NCI-H1694 (cell line): ENCODE measurements at regions not wholly inside any gene's neighbourhood (a gene's known extent, or its start where the extent isn't known, plus 50 kb on each side); places are given as distances from the start of the nearest gene placed in this dataset.

ENCODE experiments used
- DNase-seq: peaks from one replicate; lab custom pipeline; 2025; lab: John Stamatoyannopoulos, UW

DNA sequence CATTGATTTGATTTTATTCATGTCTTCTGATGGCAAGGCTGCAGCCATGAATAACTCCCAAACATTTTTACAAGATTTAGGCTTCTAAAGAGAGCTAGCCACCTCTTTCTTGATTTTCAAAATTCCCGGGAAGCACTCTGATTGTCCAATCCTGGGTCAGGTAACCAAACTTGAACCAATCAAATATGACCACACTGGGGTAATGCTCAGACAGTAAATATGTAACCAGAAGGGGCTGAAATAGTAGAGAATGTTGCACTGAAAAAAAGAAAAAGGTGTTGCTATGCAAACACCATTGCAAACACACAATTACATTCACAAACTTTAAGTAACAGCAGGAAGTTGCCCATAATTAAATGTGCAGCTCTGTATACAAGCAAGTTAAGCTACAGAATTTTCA, 112.9 kb upstream of the IQCM start:
- no peak for DNase-seq

DNA sequence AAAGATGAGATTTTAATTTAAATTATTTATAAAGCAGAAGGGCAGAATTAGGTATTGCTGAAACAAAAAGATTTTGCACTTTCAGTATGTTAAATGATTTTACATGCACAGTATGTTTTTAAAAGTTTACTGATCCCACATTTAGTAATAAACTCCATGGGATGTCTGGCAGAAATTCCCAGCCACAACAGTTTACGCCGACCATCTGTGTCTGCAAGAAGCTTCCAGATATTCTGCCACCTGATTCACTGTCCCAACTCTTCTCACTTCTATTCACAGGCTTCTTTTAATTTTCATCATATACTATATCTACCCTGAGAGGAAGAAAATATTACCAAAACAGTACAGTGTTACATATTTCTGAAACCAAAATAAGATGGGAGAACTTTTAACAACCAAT, 115.8 kb upstream of the IQCM start:
- DNase-seq = no peak

DNA sequence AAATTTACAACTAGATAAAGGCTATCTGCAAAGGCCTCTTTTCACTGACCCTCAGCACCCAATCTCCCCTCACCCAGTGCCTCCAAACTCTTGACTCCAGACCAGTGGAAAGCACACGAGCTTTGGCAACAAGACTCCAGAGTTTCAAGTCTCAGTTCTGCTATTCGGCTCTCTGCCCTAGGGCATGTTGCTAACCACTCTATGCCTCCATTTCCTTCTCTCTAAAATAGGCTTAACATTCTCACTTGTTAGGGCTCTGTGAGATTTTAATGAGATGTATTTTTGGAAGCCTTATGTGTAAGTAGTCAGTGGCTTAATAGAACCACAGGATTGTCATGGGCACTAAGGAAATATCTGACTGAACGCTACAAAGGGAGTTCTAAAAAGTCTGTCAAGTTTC, 116.5 kb upstream of the IQCM start:
- DNase-seq = no peak

GRCh38 chr4:149933120-149933519, 117.5 kb upstream of the IQCM start:
- DNase-seq = no peak

DNA sequence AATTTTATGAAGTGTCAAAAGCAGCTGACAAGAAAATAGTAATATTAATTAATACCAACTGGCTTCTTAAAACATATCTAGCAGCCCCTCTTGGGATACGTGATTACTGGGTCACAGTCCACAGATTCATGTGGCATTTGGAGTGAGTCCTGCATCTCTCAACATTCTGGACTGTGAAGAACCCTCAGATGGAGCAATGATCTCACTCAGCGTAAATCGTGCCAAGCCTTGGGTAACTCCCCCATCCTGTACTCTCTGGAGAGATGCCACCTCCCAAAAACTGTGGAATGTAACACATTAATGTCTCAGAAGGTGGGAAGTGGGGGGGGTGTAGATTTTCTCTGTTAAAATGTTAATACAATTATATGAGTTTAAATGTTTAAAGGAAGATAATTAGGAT, 118.2 kb upstream of the IQCM start:
- no peak for DNase-seq

DNA sequence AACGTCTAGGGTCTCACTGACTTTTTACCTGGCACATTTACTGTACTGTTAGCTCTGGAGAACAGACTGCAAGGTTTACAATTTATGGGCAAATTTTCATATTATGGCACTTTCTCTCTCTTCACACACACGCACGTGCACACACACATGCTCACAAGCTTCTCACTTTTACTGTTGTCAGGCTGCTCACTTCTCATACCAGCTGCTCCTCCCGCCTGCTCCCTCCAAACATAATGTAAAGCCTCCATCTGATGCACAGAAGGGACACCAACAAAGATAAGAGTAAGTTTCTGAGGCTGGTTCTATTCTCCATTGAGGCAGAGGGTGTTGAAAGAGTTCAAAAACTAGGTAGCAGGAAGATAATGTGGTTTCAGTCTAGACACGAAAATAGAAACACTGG, 128.9 kb upstream of the DCLK2 start:
- DNase-seq = no peak

DNA sequence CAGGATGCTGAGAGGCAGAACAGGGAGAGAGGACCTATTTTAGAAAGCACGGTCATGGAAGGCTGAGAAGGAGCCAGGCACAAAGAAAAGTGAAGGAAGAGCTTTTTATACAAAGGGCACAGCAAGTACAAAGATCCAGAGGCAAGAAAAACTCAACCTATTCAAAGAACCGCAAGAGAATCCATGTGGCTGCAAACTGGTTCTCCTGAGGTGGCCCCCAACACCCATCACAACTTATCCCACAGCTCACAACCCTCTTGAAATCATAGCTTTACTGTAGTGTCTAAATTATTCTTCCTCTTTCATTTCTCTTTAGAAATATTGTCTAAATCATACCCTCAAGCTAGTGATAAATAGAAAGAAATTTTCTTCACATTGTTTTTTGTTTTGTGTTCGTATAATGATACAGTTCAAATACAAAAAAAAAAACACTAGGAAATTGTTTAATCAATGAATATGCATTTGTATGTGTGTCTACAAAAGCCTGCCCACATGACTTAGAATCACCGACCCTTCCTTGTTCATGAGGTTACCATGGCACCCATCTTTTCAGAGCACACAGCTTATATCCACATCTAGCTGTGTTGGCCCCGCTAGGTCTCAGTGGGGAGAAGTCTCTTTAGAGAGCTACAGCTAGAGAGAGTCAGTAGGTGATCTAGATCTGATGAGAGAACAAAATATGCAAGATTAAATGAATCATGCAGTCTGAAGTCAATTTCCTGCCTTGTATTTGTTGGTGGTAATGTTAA, 126.9 kb upstream of the DCLK2 start:
- no peak for DNase-seq

DNA sequence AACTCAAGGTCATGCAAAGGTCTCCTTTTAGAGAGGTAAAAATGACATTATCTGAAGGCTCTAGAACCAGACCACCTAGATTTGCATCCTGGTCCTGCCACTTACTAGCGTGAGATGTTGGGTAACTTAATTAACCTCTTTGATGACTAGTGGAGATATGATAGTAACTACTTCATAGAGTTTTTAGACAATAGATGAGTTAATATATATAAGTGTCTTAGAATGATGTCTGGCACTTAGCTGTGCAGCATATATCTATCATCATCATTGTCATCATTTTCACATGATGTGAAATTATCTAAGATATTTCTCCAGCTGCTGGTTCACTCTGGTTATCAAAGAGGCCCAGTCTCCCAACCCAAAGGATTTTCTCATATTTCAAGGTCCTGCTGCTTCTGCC, 126.1 kb upstream of the DCLK2 start:
- no peak for DNase-seq

DNA sequence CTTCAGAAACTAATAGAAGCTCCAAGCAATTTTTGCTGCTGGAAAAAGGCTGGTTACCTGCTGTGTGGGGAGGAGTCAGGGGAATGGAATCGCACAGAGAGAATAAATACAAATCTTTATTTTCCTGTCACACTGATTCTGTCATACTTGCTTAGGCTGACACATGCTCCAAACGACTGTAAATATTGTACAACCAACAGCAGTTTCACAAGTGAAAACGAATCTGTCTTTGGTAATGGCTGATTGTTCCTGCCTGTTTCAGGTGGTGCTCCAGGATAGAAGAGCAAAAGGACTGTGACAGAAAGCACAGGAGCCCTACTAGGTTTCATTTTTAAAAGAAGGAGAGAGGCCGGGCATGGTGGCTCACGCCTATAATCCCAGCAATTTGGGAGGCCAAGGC, 125.5 kb upstream of the DCLK2 start:
- no peak for DNase-seq

- no peak for DNase-seq
Measured at GRCh38 chr4:149955780-149956390, 122.4 kb upstream of the DCLK2 start.

GRCh38 chr4:149956678-149957077, 121.6 kb upstream of the DCLK2 start:
- DNase-seq = no peak

DNA sequence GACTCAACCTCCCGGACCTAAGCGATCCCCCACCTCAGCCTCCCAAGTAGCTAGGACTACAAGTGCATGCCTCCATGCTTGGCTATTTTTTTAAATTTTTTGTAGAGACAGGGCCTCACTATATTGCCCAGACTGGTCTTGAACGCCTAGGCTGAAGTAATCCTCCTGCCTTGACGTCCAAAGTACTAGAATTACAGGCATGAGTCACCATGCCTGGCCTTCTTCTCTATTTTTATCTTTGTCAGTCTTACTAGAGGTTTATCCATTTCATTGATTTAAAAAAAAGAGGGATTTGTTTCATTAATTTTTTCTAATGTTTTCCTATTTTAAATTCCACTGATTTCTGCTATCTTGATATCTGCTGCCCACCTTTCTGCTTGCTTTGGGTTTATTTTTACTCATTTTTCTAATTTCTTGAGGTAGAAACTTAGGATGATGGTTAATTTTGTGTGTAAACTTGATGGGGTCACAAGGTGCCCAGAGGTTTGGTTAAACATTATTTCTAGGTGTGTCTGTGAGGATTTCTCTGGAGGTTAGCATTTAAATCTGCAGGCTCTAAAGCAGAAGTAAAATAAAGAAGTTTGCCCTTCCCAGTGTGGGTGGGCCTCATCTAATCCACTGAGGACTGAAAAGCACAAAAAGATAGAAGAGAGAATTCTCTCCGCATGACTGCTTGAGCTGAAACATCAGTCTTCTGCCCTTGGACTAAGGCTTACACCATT, 116.2 kb upstream of the DCLK2 start:
- DNase-seq = no peak

DNA sequence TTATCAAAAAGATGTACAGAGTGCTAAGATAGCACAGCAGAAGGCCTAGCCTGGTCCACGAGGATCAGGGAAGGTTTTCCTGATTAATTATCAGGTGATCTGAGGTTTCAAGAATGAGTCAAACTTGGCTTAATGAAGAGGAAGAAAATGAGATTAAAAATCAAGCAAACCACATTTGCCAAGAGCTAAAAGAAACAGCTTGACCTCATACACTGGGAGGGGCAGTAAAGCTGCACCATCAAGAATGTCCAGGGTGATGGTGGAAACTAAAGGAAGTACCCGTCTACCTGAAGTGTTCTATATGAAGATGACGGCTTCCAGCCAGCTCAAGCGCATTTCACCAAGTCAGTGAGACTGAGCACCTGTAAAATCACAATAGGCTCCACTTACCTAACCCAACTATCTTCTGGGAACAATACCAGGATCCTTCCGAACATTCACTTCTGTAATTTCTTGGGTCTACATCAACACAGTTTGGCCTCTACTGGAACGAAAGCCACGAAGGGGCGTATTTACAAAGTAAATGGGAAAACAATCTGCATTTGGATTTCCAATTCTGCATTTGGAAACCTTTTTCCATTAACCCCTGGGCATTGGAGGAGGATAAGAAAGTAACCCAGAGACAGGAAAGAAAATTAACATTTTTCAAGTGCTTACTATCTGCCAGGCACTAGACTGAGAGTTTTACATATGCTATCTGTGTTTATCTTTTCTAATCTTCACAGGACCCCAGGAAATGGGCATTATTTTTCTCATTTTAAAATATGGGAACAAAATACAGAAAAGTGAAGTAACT, 114.0 kb upstream of the DCLK2 start:
- no peak for DNase-seq

GRCh38 chr4:149965206-149965605, 113.0 kb upstream of the DCLK2 start:
- DNase-seq = no peak

- DNase-seq = no peak
Measured at GRCh38 chr4:149972407-149972806, 105.8 kb upstream of the DCLK2 start.

DNA sequence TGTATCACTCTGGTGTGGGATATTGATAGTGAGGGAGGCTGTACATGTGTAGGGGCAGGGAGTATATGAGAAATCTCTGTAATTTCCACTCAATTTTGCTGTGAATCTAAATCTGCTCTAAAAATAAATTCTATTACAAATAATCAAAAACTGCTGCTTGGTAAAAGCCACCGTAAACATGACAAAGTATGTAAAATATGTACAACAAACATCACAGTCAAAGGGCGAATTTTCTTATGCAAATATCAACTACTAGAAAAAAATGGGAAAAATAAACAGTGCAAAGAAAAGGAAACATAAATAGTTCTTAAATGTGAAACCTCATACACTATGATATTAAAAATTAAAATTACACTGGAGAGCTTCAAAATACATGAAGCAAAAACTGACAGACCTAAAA, 105.1 kb upstream of the DCLK2 start:
- DNase-seq = no peak

- DNase-seq = no peak
Measured at GRCh38 chr4:149975172-149975571, 103.1 kb upstream of the DCLK2 start.

- no peak for DNase-seq
Measured at GRCh38 chr4:149980121-149980682, 98.0 kb upstream of the DCLK2 start.

- DNase-seq = peak; percentile 39
Measured at GRCh38 chr4:149980941-149981340, 97.3 kb upstream of the DCLK2 start.

DNA sequence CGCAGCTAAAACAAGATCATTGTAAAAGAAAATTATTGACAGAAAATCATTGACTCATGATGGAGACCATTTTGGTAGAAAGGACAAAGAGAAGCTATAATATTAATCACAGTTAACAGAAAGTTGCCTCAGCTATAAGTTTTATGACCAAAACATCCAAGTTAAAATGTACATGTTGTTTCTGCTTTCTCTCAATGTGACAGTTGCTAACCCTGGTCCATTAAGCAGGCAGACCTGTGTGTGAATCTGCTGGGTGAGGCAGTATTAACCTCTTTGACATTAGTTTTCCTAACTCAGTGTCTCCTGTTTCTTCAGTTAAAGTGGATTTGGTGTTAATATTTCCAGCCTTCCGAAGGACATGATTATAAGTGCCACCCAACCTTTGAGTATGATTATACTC, 94.8 kb upstream of the DCLK2 start:
- DNase-seq = no peak

DNA sequence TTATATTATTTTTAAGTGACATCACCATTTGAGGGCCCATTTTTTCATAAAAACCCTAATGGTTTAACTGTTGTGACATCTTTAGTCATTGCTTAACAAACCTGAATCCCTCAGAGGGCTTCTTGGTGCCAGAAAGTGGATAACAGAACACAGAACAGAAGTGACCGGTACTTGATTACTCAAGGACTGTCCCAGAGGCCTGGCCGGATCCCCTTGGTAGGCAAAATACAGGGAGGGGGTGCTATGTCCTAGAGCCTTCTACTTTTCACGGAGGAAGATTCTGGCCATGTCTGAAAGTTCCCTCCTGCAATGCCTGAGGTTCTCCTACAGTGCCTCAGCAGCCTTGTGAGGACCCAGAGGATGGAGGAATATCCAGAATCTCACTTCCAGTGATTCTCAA, 94.3 kb upstream of the DCLK2 start:
- DNase-seq = no peak

DNA sequence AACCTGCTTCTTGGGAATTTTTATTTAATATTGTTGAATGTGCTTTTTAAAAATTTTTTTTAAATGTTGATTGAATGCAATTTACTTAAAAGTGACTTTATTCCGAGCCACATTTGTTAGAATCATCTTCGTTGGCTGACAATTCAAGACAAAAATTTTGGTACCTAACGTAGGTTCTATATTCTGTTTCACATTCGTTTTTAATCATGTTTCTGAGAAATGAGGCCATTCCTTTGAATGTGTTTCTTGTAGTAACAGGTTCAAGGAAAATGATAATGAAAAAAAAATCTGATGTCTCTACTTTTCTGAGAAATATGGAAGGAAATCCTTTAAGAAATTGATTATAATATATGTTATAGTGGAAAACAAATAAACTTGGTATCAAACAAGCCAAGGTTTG, 92.3 kb upstream of the DCLK2 start:
- no peak for DNase-seq
